ENCODE measurements at regions not wholly inside any gene's neighbourhood (a gene's known extent, or its start where the extent isn't known, plus 50 kb on each side); places are given as distances from the start of the nearest gene placed in this dataset.

- TF ChIP-seq REST (tag by site-specific recombination; IDR thresholded peaks at IDR 0.05) (no peak), ZNF202 (tag by site-specific recombination; IDR thresholded peaks at IDR 0.05; ENCODE audit: borderline replicate concordance) (no peak), ZIC2 (tag by site-specific recombination; IDR thresholded peaks at IDR 0.05) (no peak), SCRT2 (tag by site-specific recombination; IDR thresholded peaks at IDR 0.05) (no peak), ZNF549 (tag by site-specific recombination; IDR thresholded peaks at IDR 0.05) (no peak), CTCF (tag by site-specific recombination; IDR thresholded peaks at IDR 0.05) (no peak), ZNF148 (tag by site-specific recombination; IDR thresholded peaks at IDR 0.05; ENCODE audit: borderline replicate concordance) (no peak), PRDM1 (tag by site-specific recombination; IDR thresholded peaks at IDR 0.05) (no peak), ZNF449 (tag by site-specific recombination; IDR thresholded peaks at IDR 0.05) (no peak)
Observed at GRCh38 chr11:90630176-90630575, 407.3 kb upstream of the CHORDC1 start.
